WTC11 (cell line): ENCODE measurements at regions not wholly inside any gene's neighbourhood (a gene's known extent, or its start where the extent isn't known, plus 50 kb on each side); places are given as distances from the start of the nearest gene placed in this dataset.

Experiments used
- ATAC-seq: fragments of 200-7000 bp; cut with Tn5 transposase; 2 replicates; pipeline ENCODE4 v1.10.0; 2021; ENCODE audit warnings: mild to moderate bottlenecking, moderate library complexity
- CTCF ChIA-PET: fragments of 300-600 bp; sonication (Branson Sonifier 250); formaldehyde crosslinking; loops from one replicate; lab custom pipeline; 2021; ENCODE audit warnings: antibody characterized with exemption; lab: Charles Lee
- POLR2A ChIA-PET: fragments of 350-600 bp; sonication (Branson Sonifier 250); formaldehyde crosslinking; loops from one replicate; lab custom pipeline; 2021; ENCODE audit warnings: antibody characterized with exemption; lab: Charles Lee
- DNase-seq: peaks from one replicate; pipeline ENCODE4 v3.0.0; 2021; ENCODE audit warnings: low spot score
- H3K27ac Mint-ChIP-seq: 2 replicates; pipeline ENCODE4 v1.8.0; 2021; ENCODE audit warnings: mixed read lengths
- H3K27me3 Mint-ChIP-seq: 2 replicates; pipeline ENCODE4 v1.8.0; 2021; ENCODE audit warnings: low read depth, mild to moderate bottlenecking, moderate library complexity, mixed read lengths
- H3K36me3 Mint-ChIP-seq: 2 replicates; pipeline ENCODE4 v1.8.0; 2021; ENCODE audit warnings: mixed read lengths
- H3K4me1 Mint-ChIP-seq: 2 replicates; pipeline ENCODE4 v1.8.0; 2022; ENCODE audit warnings: mixed read lengths
- H3K4me3 Mint-ChIP-seq: 2 replicates; pipeline ENCODE4 v1.8.0; 2021; ENCODE audit warnings: mild to moderate bottlenecking, moderate library complexity, mixed read lengths
- H3K9me3 Mint-ChIP-seq: 2 replicates; pipeline ENCODE4 v1.8.0; 2021; ENCODE audit warnings: mixed read lengths
- AFF4 ChIP-seq: sonication (generic); formaldehyde crosslinking; IDR thresholded peaks from 2 replicates; pipeline ENCODE4 v1.8.1; 2023; ENCODE audit warnings: mild to moderate bottlenecking, missing genetic modification reagents, borderline replicate concordance
- ATF1 ChIP-seq: sonication (generic); formaldehyde crosslinking; IDR thresholded peaks from 2 replicates; pipeline ENCODE4 v1.8.1; 2023; ENCODE audit warnings: mild to moderate bottlenecking, moderate library complexity, missing genetic modification reagents
- ESRRA ChIP-seq: sonication (generic); formaldehyde crosslinking; IDR thresholded peaks from 2 replicates; pipeline ENCODE4 v1.8.1; 2022; ENCODE audit warnings: mild to moderate bottlenecking, missing genetic modification reagents, borderline replicate concordance
- ZMAT4 ChIP-seq: fragments of 250-450 bp; sonication (Bioruptor Pico); IDR thresholded peaks from 2 replicates; pipeline ENCODE4 v1.9.0; 2021; ENCODE audit warnings: mild to moderate bottlenecking
- ZNF121 ChIP-seq: sonication (generic); formaldehyde crosslinking; IDR thresholded peaks from 2 replicates; pipeline ENCODE4 v1.8.0; 2023; ENCODE audit warnings: missing genetic modification reagents
- ZNF219 ChIP-seq: sonication (generic); formaldehyde crosslinking; IDR thresholded peaks from 2 replicates; pipeline ENCODE4 v1.8.0; 2023; ENCODE audit warnings: missing genetic modification reagents, mild to moderate bottlenecking, borderline replicate concordance
- ZNF281 ChIP-seq: sonication (generic); formaldehyde crosslinking; IDR thresholded peaks from 2 replicates; pipeline ENCODE4 v1.8.0; 2023; ENCODE audit warnings: mild to moderate bottlenecking, missing genetic modification reagents
- ZNF416 ChIP-seq: fragments of 250-450 bp; sonication (Bioruptor Pico); IDR thresholded peaks from 2 replicates; pipeline ENCODE4 v1.9.0; 2021; ENCODE audit warnings: mild to moderate bottlenecking, inconsistent platforms

GRCh38 chr12:92468358-92469020 lies 234.3 kb upstream of the PLEKHG7 start:
- no peak for DNase-seq
- Mint-ChIP-seq H3K9me3 (no peaks in the 10 kb centered on the region), H3K36me3 (no peaks in the 10 kb centered on the region), H3K4me1 (peaks cover 62% of the 10 kb centered on the region), H3K4me3 (no peak overlapping the region), H3K27ac (no peak overlapping the region), H3K27me3 (no peaks in the 10 kb centered on the region)
- ChIA-PET CTCF (no interaction called here), POLR2A (no interaction called here)
- ATAC-seq: no peak
- TF ChIP-seq ZNF219 (CRISPR knock-in tag): no peak

- no peaks in the 10 kb centered on the region for H3K27me3 Mint-ChIP-seq
- ATAC-seq: no peak
- peaks cover 58% of the 10 kb centered on the region for H3K4me1 Mint-ChIP-seq
- ChIA-PET CTCF (no interaction called here), POLR2A (no interaction called here)
- no peaks in the 10 kb centered on the region for H3K36me3 Mint-ChIP-seq
- H3K27ac Mint-ChIP-seq: no peak overlapping the region
- H3K9me3 Mint-ChIP-seq: no peaks in the 10 kb centered on the region
- DNase-seq: no peak
- TF ChIP-seq ZNF121 (no peak), ZNF416 (CRISPR knock-in tag) (no peak), ZNF281 (CRISPR knock-in tag) (no peak), ATF1 (CRISPR knock-in tag) (no peak), ESRRA (CRISPR knock-in tag) (no peak), ZMAT4 (CRISPR knock-in tag) (no peak)
- H3K4me3 Mint-ChIP-seq: no peak overlapping the region
These were observed 234.9 kb upstream of the PLEKHG7 start for GRCh38 chr12:92467886-92468285.

GRCh38 chr12:92466391-92467305 lies 236.1 kb upstream of the PLEKHG7 start:
- peak; percentile 81 for ATAC-seq
- Mint-ChIP-seq H3K36me3 (no peaks in the 10 kb centered on the region), H3K27me3 (no peaks in the 10 kb centered on the region), H3K4me1 (peaks cover 58% of the 10 kb centered on the region), H3K9me3 (no peaks in the 10 kb centered on the region)
- POLR2A ChIA-PET: interaction anchor here (1.2 kb wide), 1 partner anchor 321 kb away, joined by 6 read pairs; the partner anchor contains the start of gene BTG1
- DNase-seq: peak; percentile 15
- CTCF ChIA-PET: interaction anchor here (1.5 kb wide), 1 partner anchor 1085 kb away, joined by 3 read pairs; no protein-coding TSS in a partner anchor
- no peak for TF ChIP-seq AFF4 (CRISPR knock-in tag)
- 0 out of 2 replicates have a peak, but pooled peaks have one; percentile 61 for TF ChIP-seq ZNF281 (CRISPR knock-in tag)
- TF ChIP-seq, all 79 proteins: peak for 1
- Mint-ChIP-seq H3K4me3 (peak overlapping the region; percentile 10), H3K27ac (peak overlapping the region; percentile 94)
